Progenitor cell of endocrine pancreas (in vitro differentiated cells): ENCODE measurements at regions not wholly inside any gene's neighbourhood (a gene's known extent, or its start where the extent isn't known, plus 50 kb on each side); places are given as distances from the start of the nearest gene placed in this dataset.

Source experiments
- DNase-seq: peaks from one replicate; pipeline ENCODE4 v3.0.0; 2021; ENCODE audit warnings: low spot score; ENCODE audit not compliant: unreplicated experiment
- H3K27ac Mint-ChIP-seq: 2 replicates; pipeline ENCODE4 v1.8.0; 2021; ENCODE audit warnings: mild to moderate bottlenecking, moderate library complexity, mixed read lengths
- H3K27me3 Mint-ChIP-seq: 2 replicates; pipeline ENCODE4 v1.8.0; 2021; ENCODE audit warnings: mixed read lengths
- H3K36me3 Mint-ChIP-seq: 2 replicates; pipeline ENCODE4 v1.8.0; 2022; ENCODE audit warnings: mixed read lengths; ENCODE audit not compliant: insufficient read depth
- H3K4me1 Mint-ChIP-seq: 2 replicates; pipeline ENCODE4 v1.8.0; 2021; ENCODE audit warnings: low read depth, mixed read lengths
- H3K4me3 Mint-ChIP-seq: 2 replicates; pipeline ENCODE4 v1.8.0; 2021; ENCODE audit warnings: low read depth, mild to moderate bottlenecking, moderate library complexity, mixed read lengths
- H3K9me3 Mint-ChIP-seq: 2 replicates; pipeline ENCODE4 v1.8.0; 2021; ENCODE audit warnings: low read depth, mixed read lengths
- TF ChIP-seq, protein P1 (sequence below): fragments of 200-600 bp; sonication (generic); IDR thresholded peaks from one replicate; pipeline ENCODE4 v1.5.0; 2021; ENCODE audit warnings: antibody characterized with exemption, mild to moderate bottlenecking; ENCODE audit not compliant: unreplicated experiment

DNA sequence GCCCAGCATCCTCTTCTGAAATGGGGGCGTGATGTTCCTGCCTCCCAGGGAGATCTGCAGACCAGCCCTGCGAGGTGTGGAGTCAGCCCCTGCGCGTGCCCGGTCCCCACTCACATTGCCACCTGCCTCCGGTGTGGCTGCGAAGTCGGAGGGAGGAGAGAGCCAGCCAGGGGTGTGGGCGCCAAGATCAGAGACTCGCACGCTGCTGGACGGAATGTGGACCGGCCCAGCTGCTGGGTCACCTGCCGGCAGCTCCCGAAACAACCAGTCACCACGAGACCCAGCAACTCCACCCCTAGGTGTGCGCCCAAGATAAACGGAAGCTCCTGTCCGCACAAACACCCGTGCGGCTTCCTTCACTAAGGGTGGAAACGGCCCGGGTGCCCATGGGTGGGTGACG, 51.1 kb upstream of the EGFL7 start:
- DNase-seq, result no peak
- Mint-ChIP-seq H3K4me1 (peaks cover 8% of the 10 kb centered on the region), H3K4me3 (no peak overlapping the region), H3K27me3 (peaks cover 13% of the 10 kb centered on the region), H3K9me3 (no peaks in the 10 kb centered on the region), H3K36me3 (no peaks in the 10 kb centered on the region), H3K27ac (no peak overlapping the region)
- TF ChIP-seq, protein P1, sequence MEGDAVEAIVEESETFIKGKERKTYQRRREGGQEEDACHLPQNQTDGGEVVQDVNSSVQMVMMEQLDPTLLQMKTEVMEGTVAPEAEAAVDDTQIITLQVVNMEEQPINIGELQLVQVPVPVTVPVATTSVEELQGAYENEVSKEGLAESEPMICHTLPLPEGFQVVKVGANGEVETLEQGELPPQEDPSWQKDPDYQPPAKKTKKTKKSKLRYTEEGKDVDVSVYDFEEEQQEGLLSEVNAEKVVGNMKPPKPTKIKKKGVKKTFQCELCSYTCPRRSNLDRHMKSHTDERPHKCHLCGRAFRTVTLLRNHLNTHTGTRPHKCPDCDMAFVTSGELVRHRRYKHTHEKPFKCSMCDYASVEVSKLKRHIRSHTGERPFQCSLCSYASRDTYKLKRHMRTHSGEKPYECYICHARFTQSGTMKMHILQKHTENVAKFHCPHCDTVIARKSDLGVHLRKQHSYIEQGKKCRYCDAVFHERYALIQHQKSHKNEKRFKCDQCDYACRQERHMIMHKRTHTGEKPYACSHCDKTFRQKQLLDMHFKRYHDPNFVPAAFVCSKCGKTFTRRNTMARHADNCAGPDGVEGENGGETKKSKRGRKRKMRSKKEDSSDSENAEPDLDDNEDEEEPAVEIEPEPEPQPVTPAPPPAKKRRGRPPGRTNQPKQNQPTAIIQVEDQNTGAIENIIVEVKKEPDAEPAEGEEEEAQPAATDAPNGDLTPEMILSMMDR, result no peak

DNA sequence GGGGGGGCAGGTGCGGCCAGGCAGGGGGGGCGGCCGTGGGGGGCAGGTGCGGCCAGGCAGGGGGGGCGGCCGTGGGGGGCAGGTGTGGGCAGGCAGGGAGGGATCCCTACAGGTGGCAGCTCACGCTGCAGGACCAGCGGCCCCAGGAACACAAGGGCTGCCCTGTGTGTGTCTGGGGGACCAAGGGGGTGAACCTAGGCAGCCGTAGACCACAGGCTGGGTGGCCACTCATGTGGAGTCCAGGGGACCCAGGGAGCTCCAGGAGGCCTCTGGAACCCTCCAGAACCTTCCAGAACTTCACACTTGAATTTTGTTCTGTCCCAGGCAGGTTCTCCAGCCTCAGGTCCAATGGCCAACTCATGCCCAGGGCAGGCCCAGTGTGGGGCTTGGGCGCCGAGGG, 51.6 kb upstream of the EGFL7 start:
- Mint-ChIP-seq H3K4me3 (no peak overlapping the region), H3K9me3 (no peaks in the 10 kb centered on the region), H3K36me3 (no peaks in the 10 kb centered on the region), H3K27me3 (peaks cover 12% of the 10 kb centered on the region), H3K27ac (no peak overlapping the region), H3K4me1 (peaks cover 7% of the 10 kb centered on the region)
- DNase-seq, result no peak
- TF ChIP-seq, protein P1, result no peak

DNA sequence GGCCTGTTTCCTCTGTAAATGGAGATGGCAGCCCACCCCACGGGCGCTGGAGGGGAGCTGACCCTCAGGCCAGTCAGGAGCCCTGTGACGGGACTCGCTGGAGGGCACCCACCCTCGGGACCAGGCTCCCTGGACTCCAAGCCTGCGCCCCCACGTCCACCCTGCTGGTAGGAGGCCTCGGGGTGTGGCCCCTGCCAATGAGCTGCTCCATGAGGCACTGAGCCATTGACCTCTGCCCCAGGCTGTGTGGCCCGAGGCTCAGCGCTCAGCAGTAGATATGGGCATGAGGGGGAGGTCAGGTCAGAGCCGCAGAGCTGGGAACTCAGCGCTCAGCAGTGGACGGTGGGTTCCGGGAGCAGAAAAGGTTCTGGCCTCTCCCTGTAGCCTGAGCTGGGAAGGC, 52.3 kb upstream of the EGFL7 start:
- H3K27ac Mint-ChIP-seq, result peak overlapping the region; percentile 69
- peaks cover 6% of the 10 kb centered on the region for H3K4me1 Mint-ChIP-seq
- DNase-seq, result no peak

DNA sequence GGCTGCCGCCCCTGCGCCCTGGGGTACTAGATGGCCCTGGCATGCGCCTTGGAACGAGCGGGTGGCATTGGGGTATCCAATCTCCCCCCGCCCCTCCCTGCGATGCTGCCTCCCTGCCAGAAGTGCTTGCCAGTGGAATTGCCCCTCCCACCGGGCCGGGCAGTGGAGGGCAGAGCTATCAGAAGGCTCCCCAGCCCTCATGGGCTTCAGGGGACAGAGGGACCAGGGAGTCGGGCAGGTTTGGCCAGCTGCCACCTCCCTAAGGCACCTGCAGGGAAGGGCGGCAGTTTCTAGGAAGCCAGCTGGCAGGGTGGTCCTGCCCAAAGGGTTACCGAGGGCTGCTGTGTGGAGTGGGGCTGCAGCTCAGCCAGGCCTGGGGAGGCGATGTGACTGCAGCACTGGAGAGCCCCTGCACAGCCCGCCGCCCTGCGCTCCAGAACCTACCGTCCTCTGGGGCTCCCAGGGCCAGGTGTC, 52.8 kb upstream of the EGFL7 start:
- Mint-ChIP-seq H3K27ac (no peak overlapping the region), H3K36me3 (no peaks in the 10 kb centered on the region), H3K27me3 (peaks cover 11% of the 10 kb centered on the region), H3K4me1 (peaks cover 4% of the 10 kb centered on the region), H3K9me3 (no peaks in the 10 kb centered on the region), H3K4me3 (no peak overlapping the region)
- DNase-seq, result no peak
- TF ChIP-seq, protein P1, result no peak

More for the DNA sequence above, 52.3 kb upstream of the EGFL7 start:
- no peaks in the 10 kb centered on the region for H3K36me3 Mint-ChIP-seq
- peaks cover 13% of the 10 kb centered on the region for H3K27me3 Mint-ChIP-seq
- H3K4me3 Mint-ChIP-seq, result no peak overlapping the region
- TF ChIP-seq, protein P1, result no peak
- H3K9me3 Mint-ChIP-seq, result no peaks in the 10 kb centered on the region

DNA sequence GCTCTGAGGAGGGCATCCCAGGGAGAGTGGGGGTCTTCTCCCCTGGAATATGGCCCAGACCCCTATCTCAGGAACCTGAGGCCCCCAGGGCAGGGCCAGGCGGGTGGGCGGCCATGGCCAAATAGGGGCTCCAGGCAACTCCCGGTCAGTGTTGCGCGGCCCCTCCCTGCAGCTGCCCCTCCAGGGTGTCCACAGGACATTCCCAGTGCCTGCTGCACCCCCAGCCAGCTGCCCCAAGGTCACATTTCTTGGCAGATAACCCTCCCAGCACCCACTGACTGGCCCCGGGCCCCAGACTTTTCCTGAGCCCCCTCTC, 53.6 kb upstream of the EGFL7 start:
- H3K27ac Mint-ChIP-seq, result no peak overlapping the region
- TF ChIP-seq, protein P1, result no peak
- peaks cover 4% of the 10 kb centered on the region for H3K4me1 Mint-ChIP-seq
- no peaks in the 10 kb centered on the region for H3K36me3 Mint-ChIP-seq
- DNase-seq, result no peak
- H3K9me3 Mint-ChIP-seq, result no peaks in the 10 kb centered on the region
- no peak overlapping the region for H3K4me3 Mint-ChIP-seq
- peaks cover 11% of the 10 kb centered on the region for H3K27me3 Mint-ChIP-seq
